Fibroblast of the aortic adventitia (primary cell): ENCODE measurements at regions not wholly inside any gene's neighbourhood (a gene's known extent, or its start where the extent isn't known, plus 50 kb on each side); places are given as distances from the start of the nearest gene placed in this dataset.
"Not testable (repeated sequence)": the region's sequence is repeated elsewhere in the genome, so short reads cannot be mapped to it uniquely, and the experiment has no call there.

Source experiments
- DNase-seq: peaks from one replicate; pipeline ENCODE4 v3.0.0-alpha.2; 2010; ENCODE audit warnings: low read depth
- H3K4me3 ChIP-seq: 2 replicates; pipeline ENCODE4 v1.5.1; 2011; ENCODE audit warnings: low read depth, mild to moderate bottlenecking, control low read depth, low read length, moderate library complexity
- CTCF ChIP-seq: IDR thresholded peaks from 2 replicates; pipeline ENCODE4 v1.5.1; 2011; ENCODE audit warnings: mild to moderate bottlenecking, low read length, control low read depth, inconsistent platforms; ENCODE audit not compliant: insufficient read depth

DNA sequence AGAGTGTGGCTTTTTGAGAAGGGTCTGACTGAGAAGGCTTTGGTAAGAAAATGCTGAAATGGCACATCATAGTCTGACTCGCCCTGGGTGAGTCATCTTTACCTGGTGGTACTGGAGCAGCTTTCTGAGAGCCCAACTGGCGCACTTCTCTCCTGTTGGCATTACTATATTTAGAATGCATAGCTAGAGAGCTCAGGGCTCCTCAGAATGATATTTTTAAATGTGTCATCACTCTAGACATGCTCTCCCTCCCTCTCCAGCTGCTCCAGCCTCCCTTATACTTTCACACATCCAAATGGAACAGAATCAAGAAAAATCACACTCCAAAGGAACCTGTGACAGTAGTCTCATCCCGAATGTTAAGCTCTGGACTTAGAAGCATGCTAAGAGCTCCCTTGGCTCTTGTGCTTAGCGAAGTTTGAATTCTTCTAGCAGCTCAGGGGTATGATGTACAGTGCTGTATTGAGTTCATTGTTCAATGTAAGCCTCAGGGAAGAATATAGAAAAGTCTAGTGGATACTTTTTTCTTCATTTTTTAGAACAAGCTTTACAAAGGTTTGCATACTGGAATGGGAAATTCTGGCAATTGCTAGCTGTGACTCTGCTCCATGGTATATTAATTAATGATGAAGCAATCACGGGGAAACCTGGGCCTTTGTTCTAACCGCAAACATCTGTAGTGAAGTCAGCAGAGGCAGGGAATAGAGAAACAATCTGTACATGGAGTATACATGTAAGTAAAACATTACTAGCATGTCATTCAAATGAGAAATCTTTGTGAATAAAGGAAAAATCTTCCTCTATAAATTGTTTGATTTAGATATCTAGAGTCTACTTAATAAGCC is 751.2 kb upstream of the NRXN1 start:
- no peak for TF ChIP-seq CTCF
- DNase-seq = peak; percentile 27

GRCh38 chr2:51781691-51782090 is 749.8 kb upstream of the NRXN1 start:
- TF ChIP-seq CTCF = no peak
- no peak for DNase-seq

More for the DNA sequence above, 751.2 kb upstream of the NRXN1 start:
- H3K4me3 ChIP-seq = no peak overlapping the region

DNA sequence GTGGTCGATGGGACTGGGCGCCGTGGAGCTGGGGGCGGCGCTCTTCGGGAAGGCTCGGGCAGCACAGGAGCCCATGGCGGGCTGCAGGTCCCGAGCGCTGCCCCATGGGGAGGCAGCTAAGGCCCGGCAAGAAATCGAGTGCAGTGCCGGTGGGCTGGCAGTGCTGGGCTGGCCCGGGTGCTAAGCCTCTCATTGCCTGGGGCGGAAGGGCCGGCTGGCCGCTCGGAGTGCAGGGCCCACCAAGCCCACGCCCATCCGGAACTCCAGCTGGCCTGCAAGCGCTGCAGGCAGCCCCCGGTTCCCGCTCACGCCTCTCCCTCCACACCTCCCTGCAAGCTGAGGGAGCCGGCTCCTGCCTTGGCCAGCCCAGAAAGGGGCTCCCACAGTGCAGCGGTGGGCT is 748.4 kb upstream of the NRXN1 start:
- no peak overlapping the region for H3K4me3 ChIP-seq
- no peak for DNase-seq
- TF ChIP-seq CTCF = no peak

More at GRCh38 chr2:51781691-51782090, 749.8 kb upstream of the NRXN1 start:
- H3K4me3 ChIP-seq = no peak overlapping the region

DNA sequence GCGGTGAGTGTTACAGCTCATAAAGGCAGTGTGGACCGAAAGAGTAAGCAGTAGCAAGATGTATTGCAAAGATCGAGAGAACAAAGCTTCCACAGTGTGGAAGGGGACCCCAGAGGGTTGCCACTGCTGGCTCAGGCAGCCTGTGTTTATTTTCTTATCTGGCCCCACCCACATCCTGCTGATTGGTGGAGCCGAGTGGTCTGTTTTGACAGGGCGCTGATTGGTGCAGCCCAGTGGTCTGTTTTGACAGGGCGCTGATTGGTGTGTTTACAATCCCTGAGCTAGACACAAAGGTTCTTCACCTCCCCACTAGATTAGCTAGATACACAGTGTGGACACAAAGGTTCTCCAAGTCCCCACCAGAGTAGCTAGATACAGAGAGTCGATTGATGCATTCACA is 747.8 kb upstream of the NRXN1 start:
- DNase-seq, H3K4me3 ChIP-seq: not testable (repeated sequence)

GRCh38 chr2:51778806-51779205 is 746.9 kb upstream of the NRXN1 start:
- DNase-seq = no peak
- no peak overlapping the region for H3K4me3 ChIP-seq
- TF ChIP-seq CTCF = no peak

- DNase-seq = not testable (repeated sequence)
Observed at GRCh38 chr2:51774606-51775005, 742.7 kb upstream of the NRXN1 start.

GRCh38 chr2:51760441-51760840 is 728.5 kb upstream of the NRXN1 start:
- no peak for TF ChIP-seq CTCF
- no peak for DNase-seq
- H3K4me3 ChIP-seq = no peak overlapping the region

More at GRCh38 chr2:51774606-51775005, 742.7 kb upstream of the NRXN1 start:
- not testable (repeated sequence) for H3K4me3 ChIP-seq

DNA sequence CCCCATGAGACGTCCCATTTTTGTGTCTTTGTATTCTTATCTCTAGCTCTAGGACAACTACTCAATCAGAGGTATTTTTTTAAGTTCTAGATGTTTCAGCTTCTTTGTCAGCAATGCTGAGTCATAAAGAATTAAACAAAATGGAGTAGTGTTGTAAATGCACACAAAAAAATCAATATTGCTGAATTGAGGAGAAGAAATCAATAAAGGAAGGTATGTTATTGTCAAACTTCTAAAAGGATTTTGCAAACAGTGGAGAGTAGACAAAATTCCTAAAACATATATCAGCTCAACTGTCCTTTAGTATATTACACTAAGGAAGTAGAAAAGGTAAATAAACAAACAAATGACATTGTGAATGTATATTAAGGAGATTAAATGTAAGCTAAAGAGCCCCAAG is 726.1 kb upstream of the NRXN1 start:
- TF ChIP-seq CTCF = no peak
- no peak for DNase-seq
- no peak overlapping the region for H3K4me3 ChIP-seq
